HG03342 (cell line): ENCODE measurements at regions not wholly inside any gene's neighbourhood (a gene's known extent, or its start where the extent isn't known, plus 50 kb on each side); places are given as distances from the start of the nearest gene placed in this dataset.
"Not testable (repeated sequence)": the region's sequence is repeated elsewhere in the genome, so short reads cannot be mapped to it uniquely, and the experiment has no call there.

Experiments used
- ATAC-seq: cut with Tn5 transposase; IDR thresholded peaks from one replicate; pipeline ENCODE4 v1.9.1; 2021; ENCODE audit warnings: mild to moderate bottlenecking, moderate library complexity; ENCODE audit not compliant: unreplicated experiment

DNA sequence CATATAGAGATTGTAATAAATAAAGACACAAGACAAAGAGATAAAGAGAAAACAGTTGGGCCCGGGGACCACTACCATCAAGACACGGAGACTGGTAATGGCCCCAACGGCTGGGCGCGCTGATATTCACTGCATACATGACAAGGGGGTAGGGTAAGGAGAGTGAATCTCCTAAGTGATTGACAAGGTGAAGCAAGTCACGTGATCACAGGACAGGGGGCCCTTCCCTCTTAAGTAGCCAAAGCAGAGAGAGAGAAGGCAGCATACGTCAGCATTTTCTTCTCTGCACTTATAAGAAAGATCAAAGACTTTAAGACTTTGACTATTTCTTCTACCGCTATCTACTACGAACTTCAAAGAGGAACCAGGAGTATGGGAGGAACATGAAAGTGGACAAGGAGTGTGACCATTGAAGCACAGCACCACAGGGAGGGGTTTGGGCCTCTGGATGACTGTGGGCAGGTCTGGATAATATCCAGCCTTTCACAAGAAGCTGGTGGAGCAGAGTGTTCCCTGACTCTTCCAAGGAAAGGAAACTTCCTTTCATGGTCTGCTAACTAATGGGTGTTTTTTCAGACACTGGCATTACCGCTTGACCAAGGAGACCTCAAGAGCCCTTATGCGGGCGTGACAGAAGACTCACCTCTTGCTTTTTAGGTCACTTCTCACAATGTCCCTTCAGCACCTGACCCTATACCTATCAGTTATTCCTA lies 75.6 kb downstream of the MRPL39 start:
- not testable (repeated sequence) for ATAC-seq

DNA sequence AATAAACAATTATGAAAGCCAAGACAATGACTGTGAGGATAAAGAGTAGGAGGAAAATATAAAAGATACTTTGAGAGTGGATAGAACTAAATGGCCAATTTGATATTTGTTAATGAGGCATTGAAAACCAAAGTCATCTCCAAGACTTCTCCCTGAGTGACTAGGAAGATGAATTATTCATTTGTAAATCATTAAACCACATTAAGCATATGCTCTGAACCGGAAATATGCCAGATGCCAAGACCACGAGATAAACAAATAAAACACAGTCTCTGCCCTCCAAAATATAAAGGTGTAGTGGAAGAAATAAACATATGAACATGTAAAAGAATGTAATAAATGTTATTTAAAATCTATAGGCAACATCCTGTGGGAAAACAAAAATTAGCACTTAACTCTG lies 78.8 kb downstream of the MRPL39 start:
- ATAC-seq, result no peak

GRCh38 chr21:25518491-25518911 lies 88.8 kb downstream of the MRPL39 start:
- ATAC-seq, result no peak

- ATAC-seq, result no peak
These were observed 91.5 kb downstream of the MRPL39 start for GRCh38 chr21:25515484-25516405.

DNA sequence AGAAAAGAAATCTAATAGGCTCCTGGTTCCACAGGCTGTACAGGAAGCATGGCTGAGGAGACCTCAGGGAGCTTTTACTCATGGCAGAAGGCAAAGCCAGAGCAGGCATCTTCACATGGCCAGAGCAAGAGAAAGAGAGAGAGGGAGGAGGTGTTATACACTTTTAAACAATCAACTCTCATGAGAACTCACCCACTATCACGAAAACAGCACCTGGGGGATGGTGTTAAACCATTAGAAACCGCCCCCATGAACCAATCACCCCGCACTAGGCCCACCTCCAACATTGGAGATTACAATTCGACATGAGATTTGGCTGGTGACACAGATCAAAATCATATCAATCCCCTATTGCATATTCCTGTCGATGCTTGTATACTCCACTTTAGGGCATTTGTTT lies 93.5 kb downstream of the MRPL39 start:
- ATAC-seq, result no peak

DNA sequence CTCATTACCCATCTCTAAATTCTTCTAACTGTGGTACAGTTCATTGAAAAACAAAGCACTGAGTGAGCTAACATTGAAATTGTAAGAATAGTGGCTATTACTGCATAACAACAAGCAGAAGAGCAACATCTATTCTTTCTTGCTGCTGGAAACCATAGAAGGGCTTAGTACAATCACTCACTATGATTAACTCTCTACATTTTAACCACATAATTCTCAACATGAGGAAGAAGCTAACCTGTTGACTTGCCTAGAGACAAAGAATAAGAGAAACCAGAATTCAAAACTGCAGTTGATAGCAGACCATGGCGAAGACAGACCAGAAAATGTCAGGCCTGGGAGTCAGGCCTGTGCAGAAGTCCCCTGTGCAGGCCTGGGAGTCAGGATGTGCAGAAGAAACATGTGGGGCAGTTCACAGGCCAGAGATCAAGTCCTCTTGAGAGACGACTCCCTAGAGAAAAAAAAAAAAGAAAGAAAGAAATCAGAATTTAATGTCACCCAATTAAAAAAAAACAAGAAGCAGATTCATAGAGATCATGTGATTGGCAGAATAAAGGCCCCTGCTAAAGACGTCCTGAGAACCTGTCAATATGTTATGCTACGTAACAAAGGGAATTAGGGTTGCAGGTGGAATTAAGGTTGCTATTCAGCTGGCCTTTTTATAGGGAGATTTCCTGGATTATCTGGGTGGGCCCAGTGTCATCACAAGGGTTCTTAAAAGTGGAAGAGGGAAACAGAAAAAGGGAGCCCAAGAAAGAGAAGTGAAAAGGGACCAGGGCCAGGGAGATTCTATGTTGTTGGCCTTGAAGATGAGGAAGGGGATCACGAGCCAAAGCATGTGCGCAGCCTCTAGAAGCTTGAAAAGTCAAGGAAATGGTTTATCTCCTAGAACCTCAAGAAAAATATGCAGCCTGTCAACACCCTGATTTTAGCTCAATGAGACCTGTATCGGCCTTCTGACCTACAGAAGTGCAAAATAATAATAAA lies 94.9 kb downstream of the MRPL39 start:
- ATAC-seq, result no peak

- no peak for ATAC-seq
These were observed 97.4 kb downstream of the MRPL39 start for GRCh38 chr21:25509862-25510261.

DNA sequence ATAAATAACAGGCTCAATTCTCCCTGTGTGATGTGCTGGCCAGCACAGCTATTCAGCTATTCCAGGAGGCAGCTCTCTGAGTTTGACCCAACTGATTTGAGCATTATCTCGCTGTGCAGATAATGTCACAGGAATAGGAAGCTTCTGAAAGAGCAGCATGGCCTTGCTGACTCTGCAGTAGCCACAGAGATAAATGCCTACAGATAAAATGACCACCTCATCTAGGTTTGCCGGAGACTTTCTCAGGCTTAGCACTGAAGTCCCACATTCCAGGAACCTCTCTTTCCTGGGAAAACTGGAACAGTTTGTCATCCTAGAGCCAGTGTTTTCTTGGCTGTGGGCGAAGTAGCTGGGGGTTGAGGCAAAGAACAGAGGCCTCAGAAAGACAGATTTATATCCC lies 98.9 kb downstream of the MRPL39 start:
- ATAC-seq, result no peak

- ATAC-seq, result peak; percentile 41
These were observed 99.8 kb downstream of the MRPL39 start for GRCh38 chr21:25507522-25507921.

DNA sequence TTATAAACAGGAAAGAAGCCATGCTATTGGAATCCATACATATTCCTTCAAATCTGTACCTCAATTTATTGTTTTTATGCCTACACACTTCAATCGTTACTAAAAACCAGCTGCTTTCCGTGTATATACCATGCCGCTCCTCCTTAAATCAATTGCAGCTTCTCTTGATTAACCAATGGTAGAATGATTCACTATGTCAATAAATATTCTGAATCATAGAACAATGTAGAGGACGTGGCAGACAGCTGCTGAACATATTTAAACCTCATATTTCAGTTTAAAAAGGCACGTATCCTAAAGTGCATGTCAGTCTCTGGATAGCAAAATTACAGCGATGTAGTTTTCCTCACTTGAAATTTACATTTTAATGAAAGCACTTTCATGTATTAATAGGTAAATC lies 100.4 kb downstream of the MRPL39 start:
- ATAC-seq, result no peak

GRCh38 chr21:25506261-25506660 lies 101.0 kb downstream of the MRPL39 start:
- ATAC-seq, result no peak

GRCh38 chr21:25503981-25504380 lies 103.3 kb downstream of the MRPL39 start:
- no peak for ATAC-seq

GRCh38 chr21:25501996-25502665 lies 105.2 kb downstream of the MRPL39 start:
- peak; percentile 68 for ATAC-seq

- ATAC-seq, result peak; percentile 27
These were observed 105.8 kb downstream of the MRPL39 start for GRCh38 chr21:25501462-25501861.

DNA sequence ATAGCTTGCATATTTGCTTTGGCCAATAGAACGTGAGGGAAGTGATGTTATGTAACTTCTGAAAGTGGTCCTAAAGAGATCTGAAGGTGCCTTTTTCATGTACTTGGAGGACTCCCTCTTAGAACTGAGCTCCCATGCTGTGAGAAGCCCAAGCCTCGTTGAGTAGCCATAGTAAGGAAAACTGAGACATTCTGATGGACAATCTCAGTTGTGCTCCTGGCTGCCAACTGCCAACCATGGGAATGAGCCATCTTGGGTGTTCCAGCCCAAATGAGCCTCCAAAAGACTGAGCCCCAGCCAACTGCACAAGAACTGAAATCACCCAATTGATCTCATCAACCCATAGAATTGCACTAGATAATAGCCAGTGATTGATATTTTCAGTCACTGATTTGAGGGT lies 106.7 kb downstream of the MRPL39 start:
- ATAC-seq, result no peak

DNA sequence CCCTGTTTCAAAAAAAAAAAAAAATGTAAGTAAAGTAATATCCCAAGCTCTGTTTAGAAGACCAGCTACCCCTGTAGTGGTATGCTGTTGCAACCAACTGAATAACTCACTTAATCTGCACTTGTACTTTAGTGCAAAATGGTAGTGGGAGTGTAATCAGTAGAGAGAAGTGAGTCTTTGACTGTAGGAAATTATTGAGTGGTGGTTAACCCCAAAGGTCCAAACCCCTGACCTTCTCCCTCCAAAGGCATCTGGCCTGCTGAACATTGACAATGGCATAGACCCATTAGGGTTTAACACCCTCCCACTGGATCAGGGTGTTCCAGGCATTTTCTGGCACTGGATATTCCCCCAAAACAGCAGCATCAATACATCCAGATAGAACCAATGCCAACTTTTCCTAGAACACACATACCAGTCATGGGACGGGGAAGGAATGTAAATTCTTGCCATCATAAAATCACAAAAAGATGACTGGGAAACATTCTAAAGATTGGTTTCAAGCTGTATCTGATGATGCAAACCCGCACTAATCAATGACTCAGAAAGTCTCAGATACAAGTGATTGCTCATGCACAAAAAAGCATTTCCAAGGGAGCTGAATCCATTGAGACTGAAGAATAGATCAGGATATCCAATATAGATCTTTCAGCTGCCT lies 110.3 kb downstream of the MRPL39 start:
- no peak for ATAC-seq

GRCh38 chr21:25494804-25495203 lies 112.5 kb downstream of the MRPL39 start:
- no peak for ATAC-seq

DNA sequence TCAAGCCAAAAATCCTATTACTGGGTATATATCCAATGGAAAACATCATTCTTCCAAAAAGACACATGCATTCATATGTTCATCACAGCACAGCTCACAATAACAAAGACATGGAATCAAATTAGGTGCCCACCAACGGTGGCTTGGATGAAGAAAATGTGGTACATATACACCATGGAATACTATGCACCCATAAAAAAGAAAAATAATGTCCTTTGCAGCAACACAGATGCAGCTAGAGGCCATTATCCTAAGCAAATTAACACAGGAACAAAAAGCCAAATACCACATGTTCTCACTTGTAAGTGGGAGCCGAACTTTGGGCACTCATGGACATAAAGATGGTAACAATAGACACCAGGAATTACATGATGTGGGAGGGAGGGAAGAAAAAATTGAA lies 113.6 kb downstream of the MRPL39 start:
- no peak for ATAC-seq

DNA sequence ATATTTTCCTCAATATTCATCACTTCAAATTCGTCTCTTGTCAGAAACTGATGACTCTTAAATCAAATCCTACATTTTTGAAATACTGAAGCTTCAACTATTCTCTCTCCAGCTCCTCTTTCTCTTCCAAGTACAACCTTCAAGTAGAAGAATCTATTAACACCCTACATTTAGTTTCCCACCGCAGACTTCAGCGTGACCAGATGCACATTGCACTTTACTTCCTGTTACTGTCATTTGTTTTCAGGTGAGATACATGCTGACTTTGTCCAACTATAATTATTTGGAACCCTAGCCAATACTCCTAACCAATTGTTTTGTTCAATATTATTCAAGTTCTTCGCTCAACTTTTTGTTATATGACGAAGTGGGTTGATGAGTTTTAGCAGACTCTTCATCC lies 116.0 kb downstream of the MRPL39 start:
- no peak for ATAC-seq

DNA sequence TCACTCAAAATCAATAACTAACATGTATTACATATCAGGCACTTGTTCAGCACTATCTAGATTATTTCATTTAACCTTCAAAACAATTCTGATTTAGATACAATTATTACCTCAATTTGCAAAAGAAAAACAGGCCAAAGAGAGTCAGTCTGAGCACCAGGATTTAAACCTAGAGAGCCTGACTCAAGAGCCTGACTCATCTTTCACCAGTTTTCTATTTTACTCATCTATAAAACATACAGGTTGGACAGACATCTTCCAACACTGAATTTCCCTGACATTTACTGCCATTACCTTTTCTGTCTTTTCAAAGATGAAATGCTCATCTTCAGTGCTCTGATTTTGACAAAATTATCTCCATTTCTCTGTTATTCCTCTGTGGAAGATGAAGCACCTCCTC lies 116.5 kb downstream of the MRPL39 start:
- no peak for ATAC-seq
